ENCODE measurements at regions not wholly inside any gene's neighbourhood (a gene's known extent, or its start where the extent isn't known, plus 50 kb on each side); places are given as distances from the start of the nearest gene placed in this dataset.

DNA sequence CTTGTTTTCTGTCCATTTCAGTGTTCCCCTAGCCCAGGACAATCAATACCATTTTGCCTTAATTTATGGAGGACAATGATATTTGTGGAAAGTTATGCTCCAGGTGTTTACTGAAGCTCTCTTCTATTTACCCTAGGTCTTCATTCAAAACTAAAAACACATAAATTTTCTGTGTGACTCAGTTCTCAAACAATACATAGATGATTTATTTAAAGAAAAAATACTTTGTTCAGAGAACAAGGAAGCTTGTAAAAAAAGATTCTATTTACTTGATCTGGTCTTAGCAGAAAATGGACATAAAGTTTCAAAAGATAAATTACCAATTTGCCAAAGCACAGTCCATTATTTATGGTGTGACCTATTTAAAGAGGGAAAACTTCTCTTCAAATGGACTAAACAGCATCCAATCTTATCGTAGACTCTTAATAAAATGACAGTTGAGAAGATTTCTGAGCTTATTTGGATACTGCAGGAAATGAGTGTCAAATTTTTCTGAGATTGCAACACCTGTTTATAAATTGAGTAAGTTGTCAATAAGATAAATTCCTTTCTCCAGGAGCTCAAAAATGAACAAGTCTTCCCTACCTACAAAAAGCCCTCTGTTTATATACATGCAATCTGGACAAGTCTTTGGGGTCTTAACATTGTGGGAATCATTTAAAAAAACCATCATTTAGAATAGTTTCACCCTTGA is 627.2 kb downstream of the PSAT1 start:
- no peaks in the 10 kb centered on the region for H3K36me3 ChIP-seq (ENCODE audit: control insufficient read depth in 2 of 2, extremely low read depth in 1 of 2, insufficient read depth in 1 of 2, low read length in 1 of 2)
- POLR2A ChIA-PET, result no interaction called here
- Mint-ChIP-seq H3K9me3 (peaks cover 0 to 4% (median 0%) of the 10 kb centered on the region in 3 donors), H3K27ac (no peak overlapping the region), H3K4me1 (no peaks in the 10 kb centered on the region), H3K27me3 (no peaks in the 10 kb centered on the region), H3K4me3 (no peak overlapping the region), H3K36me3 (no peaks in the 10 kb centered on the region)
- no peaks in the 10 kb centered on the region for H3K27me3 ChIP-seq (replicated peaks in 1 of 2; ENCODE audit: control insufficient read depth in 2 of 2, extremely low read depth in 1 of 2, insufficient read depth in 2 of 2, low read length in 1 of 2)
- WGBS (ENCODE audit: insufficient coverage), result no CpG with 5 or more reads among the region's 1 CpG
- no peaks in the 10 kb centered on the region for H3K9me3 ChIP-seq
- no peak for DNase-seq
- H3K4me1 ChIP-seq (ENCODE audit: control insufficient read depth in 1 of 2, extremely low read depth in 1 of 2, insufficient read depth in 2 of 2, low read length in 2 of 2), result no peaks in the 10 kb centered on the region
- H3K4me3 ChIP-seq (ENCODE audit: control insufficient read depth in 1 of 2, extremely low read depth in 1 of 2, low read length in 1 of 2), result no peak overlapping the region
- no peak overlapping the region for H3K27ac ChIP-seq (ENCODE audit: low read length)
- no peak for ATAC-seq (replicated peaks in 1 of 4)
- CTCF ChIA-PET, result interaction anchor here in 1 of 2 donors (0.6 kb wide), 1 partner anchor 555 kb away, joined by 3 read pairs; no protein-coding TSS in a partner anchor

- Histone ChIP-seq H3K4me3 (ENCODE audit: control insufficient read depth in 1 of 2, extremely low read depth in 1 of 2, low read length in 1 of 2) (no peak overlapping the region), H3K27ac (ENCODE audit: low read length) (no peak overlapping the region), H3K4me1 (ENCODE audit: control insufficient read depth in 1 of 2, extremely low read depth in 1 of 2, insufficient read depth in 2 of 2, low read length in 2 of 2) (no peaks in the 10 kb centered on the region), H3K36me3 (ENCODE audit: control insufficient read depth in 2 of 2, extremely low read depth in 1 of 2, insufficient read depth in 1 of 2, low read length in 1 of 2) (no peaks in the 10 kb centered on the region), H3K27me3 (replicated peaks in 1 of 2; ENCODE audit: control insufficient read depth in 2 of 2, extremely low read depth in 1 of 2, insufficient read depth in 2 of 2, low read length in 1 of 2) (no peaks in the 10 kb centered on the region), H3K9me3 (no peaks in the 10 kb centered on the region)
- no peak overlapping the region for H3K27ac Mint-ChIP-seq
- no peak overlapping the region for H3K4me3 Mint-ChIP-seq
- ATAC-seq (replicated peaks in 1 of 4), result no peak
- H3K36me3 Mint-ChIP-seq, result no peaks in the 10 kb centered on the region
- WGBS (ENCODE audit: insufficient coverage), result no CpG with 5 or more reads among the region's 1 CpG
- H3K9me3 Mint-ChIP-seq, result peaks cover 0 to 3% (median 0%) of the 10 kb centered on the region in 3 donors
- ChIA-PET POLR2A (interaction anchor here in 1 of 2 donors (0.6 kb wide), 1 partner anchor 583 kb away, joined by 3 read pairs; no protein-coding TSS in a partner anchor), CTCF (no interaction called here)
- no peaks in the 10 kb centered on the region for H3K27me3 Mint-ChIP-seq
- H3K4me1 Mint-ChIP-seq, result no peaks in the 10 kb centered on the region
- no peak for DNase-seq
Measured at GRCh38 chr9:78927099-78927940, 630.4 kb downstream of the PSAT1 start.

DNA sequence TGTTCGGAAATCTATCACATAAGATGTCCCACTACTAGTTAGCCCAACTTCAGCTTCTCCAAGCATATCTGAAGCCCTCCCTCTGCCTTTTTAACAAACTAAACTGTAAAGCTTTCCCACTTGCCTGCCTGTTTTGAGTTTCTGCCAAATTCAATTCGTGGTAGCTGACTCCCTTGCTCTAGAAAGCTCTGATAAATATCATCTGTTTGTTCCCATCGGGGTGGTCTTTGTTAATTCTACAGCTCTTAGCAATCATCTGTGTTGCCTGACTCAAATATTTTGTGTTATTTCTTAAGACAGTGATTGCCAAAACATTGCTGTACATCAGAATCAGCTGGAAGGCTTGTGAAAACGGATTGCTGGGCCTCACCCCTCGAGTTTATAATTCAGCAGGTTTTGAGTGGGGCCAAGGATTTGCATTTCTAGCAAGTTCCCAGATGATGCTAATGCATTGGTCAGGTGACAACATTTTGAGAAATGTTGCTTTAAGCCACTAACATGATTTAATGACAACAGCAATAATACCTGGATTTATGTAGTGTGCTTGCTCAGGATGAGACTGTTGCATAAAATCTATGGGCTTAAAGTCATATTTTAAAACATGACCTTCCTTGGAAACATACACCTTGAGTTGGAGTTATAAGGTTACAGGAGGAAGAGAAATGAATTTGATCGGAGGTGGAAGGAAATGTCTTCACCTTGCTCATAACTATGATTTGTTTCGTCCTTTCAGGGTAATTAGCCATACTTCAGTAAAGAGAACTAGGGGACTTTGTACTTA is 631.9 kb downstream of the PSAT1 start:
- no peaks in the 10 kb centered on the region for H3K9me3 ChIP-seq
- H3K36me3 Mint-ChIP-seq, result no peaks in the 10 kb centered on the region
- DNase-seq, result no peak
- peaks cover 0 to 11% (median 8%) of the 10 kb centered on the region in 3 donors for H3K9me3 Mint-ChIP-seq
- ChIA-PET POLR2A (interaction anchor here in 1 of 2 donors (0.7 kb wide), 1 partner anchor 59 kb away, joined by 4 read pairs; no protein-coding TSS in a partner anchor), CTCF (no interaction called here)
- no peaks in the 10 kb centered on the region for H3K36me3 ChIP-seq (ENCODE audit: control insufficient read depth in 2 of 2, extremely low read depth in 1 of 2, insufficient read depth in 1 of 2, low read length in 1 of 2)
- H3K27me3 ChIP-seq (replicated peaks in 1 of 2; ENCODE audit: control insufficient read depth in 2 of 2, extremely low read depth in 1 of 2, insufficient read depth in 2 of 2, low read length in 1 of 2), result no peaks in the 10 kb centered on the region
- 62% methylated on average over 4 of the region's 7 CpGs for WGBS (ENCODE audit: insufficient coverage)
- H3K4me1 Mint-ChIP-seq, result no peaks in the 10 kb centered on the region
- H3K4me3 ChIP-seq (ENCODE audit: control insufficient read depth in 1 of 2, extremely low read depth in 1 of 2, low read length in 1 of 2), result no peak overlapping the region
- H3K4me3 Mint-ChIP-seq, result no peak overlapping the region
- H3K27ac ChIP-seq (ENCODE audit: low read length), result no peak overlapping the region
- H3K4me1 ChIP-seq (ENCODE audit: control insufficient read depth in 1 of 2, extremely low read depth in 1 of 2, insufficient read depth in 2 of 2, low read length in 2 of 2), result no peaks in the 10 kb centered on the region
- no peak for ATAC-seq (replicated peaks in 1 of 4)
- no peak overlapping the region for H3K27ac Mint-ChIP-seq
- no peaks in the 10 kb centered on the region for H3K27me3 Mint-ChIP-seq

DNA sequence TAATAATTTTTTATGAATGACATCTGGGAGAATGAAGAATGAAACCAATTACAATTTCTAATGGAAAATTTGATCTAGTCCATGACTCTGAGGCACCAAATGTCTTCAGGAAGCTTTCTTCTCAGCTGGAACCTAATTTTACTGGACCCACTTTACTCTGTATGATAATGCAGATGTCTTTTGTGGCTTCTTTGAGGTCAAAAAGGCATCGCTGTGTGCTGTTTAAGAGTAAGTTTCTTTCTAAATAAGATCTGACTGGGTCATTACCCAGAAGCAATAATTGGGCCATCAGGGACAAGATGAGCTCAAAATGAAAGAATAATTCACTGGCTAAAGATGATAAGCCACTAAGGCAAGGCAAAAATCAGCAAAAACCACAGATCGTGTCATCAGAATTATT is 633.4 kb downstream of the PSAT1 start:
- no peak overlapping the region for H3K4me3 ChIP-seq (ENCODE audit: control insufficient read depth in 1 of 2, extremely low read depth in 1 of 2, low read length in 1 of 2)
- WGBS (ENCODE audit: insufficient coverage), result 60% methylated on average over 1 of the region's 2 CpGs

DNA sequence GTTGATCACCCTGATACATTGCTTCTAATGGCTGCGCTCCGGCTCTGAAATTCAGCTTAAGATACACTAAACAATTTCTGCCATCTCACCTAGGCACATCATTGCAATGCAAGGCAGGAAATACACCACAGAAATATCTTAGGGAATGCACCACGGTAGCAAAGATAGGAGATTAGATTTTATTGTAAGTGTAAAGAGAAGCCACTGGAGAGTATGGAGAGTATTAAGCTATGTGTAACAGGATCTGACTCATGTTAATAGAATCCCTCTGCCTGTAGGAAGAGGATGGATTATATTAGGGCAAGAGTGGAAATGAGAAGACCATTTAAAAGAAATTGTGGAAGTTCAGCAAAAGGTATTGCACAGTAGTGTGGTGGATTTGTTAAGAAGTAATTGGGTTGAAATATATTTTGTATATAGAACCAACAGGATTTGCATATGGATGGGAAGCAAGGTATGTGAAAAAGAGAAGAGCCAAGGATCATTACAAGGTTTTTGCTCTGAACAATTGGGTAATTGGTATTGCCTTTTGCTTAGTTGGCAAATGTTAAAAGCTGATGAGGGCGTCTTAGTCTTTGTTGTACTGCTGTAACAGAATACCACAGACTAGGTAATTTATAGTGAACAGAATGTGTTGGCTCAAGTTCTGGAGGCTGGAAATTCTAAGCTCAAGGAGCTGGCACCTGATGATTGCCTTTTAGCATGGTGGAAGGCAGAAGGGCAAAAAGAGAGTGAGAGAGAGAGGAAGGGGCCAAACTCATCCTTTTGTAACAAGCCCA is 636.1 kb downstream of the PSAT1 start:
- Histone ChIP-seq H3K9me3 (no peaks in the 10 kb centered on the region), H3K4me1 (ENCODE audit: control insufficient read depth in 1 of 2, extremely low read depth in 1 of 2, insufficient read depth in 2 of 2, low read length in 2 of 2) (no peaks in the 10 kb centered on the region), H3K36me3 (ENCODE audit: control insufficient read depth in 2 of 2, extremely low read depth in 1 of 2, insufficient read depth in 1 of 2, low read length in 1 of 2) (no peaks in the 10 kb centered on the region), H3K27me3 (replicated peaks in 1 of 2; ENCODE audit: control insufficient read depth in 2 of 2, extremely low read depth in 1 of 2, insufficient read depth in 2 of 2, low read length in 1 of 2) (no peaks in the 10 kb centered on the region), H3K4me3 (ENCODE audit: control insufficient read depth in 1 of 2, extremely low read depth in 1 of 2, low read length in 1 of 2) (no peak overlapping the region), H3K27ac (ENCODE audit: low read length) (no peak overlapping the region)
- Mint-ChIP-seq H3K36me3 (no peaks in the 10 kb centered on the region), H3K27me3 (no peaks in the 10 kb centered on the region), H3K9me3 (peaks cover 0 to 13% (median 8%) of the 10 kb centered on the region in 3 donors), H3K4me3 (no peak overlapping the region), H3K27ac (no peak overlapping the region), H3K4me1 (no peaks in the 10 kb centered on the region)
- CTCF ChIA-PET, result no interaction called here
- POLR2A ChIA-PET, result no interaction called here
- ATAC-seq (replicated peaks in 1 of 4) (no peak), DNase-seq (no peak)
- WGBS (ENCODE audit: insufficient coverage), result 100% methylated on average over 1 of the region's 4 CpGs

More for the DNA sequence above, 633.4 kb downstream of the PSAT1 start:
- Mint-ChIP-seq H3K36me3 (no peaks in the 10 kb centered on the region), H3K4me1 (no peaks in the 10 kb centered on the region), H3K27ac (no peak overlapping the region), H3K4me3 (no peak overlapping the region), H3K9me3 (peaks cover 0 to 13% (median 8%) of the 10 kb centered on the region in 3 donors), H3K27me3 (no peaks in the 10 kb centered on the region)
- ChIA-PET POLR2A (no interaction called here), CTCF (no interaction called here)
- ATAC-seq (replicated peaks in 1 of 4) (no peak), DNase-seq (no peak)
- H3K9me3 ChIP-seq, result no peaks in the 10 kb centered on the region
- no peaks in the 10 kb centered on the region for H3K27me3 ChIP-seq (replicated peaks in 1 of 2; ENCODE audit: control insufficient read depth in 2 of 2, extremely low read depth in 1 of 2, insufficient read depth in 2 of 2, low read length in 1 of 2)
- H3K36me3 ChIP-seq (ENCODE audit: control insufficient read depth in 2 of 2, extremely low read depth in 1 of 2, insufficient read depth in 1 of 2, low read length in 1 of 2), result no peaks in the 10 kb centered on the region
- H3K4me1 ChIP-seq (ENCODE audit: control insufficient read depth in 1 of 2, extremely low read depth in 1 of 2, insufficient read depth in 2 of 2, low read length in 2 of 2), result no peaks in the 10 kb centered on the region
- H3K27ac ChIP-seq (ENCODE audit: low read length), result no peak overlapping the region

- no peaks in the 10 kb centered on the region for H3K36me3 Mint-ChIP-seq
- Histone ChIP-seq H3K27ac (ENCODE audit: low read length) (no peak overlapping the region), H3K9me3 (no peaks in the 10 kb centered on the region), H3K36me3 (ENCODE audit: control insufficient read depth in 2 of 2, extremely low read depth in 1 of 2, insufficient read depth in 1 of 2, low read length in 1 of 2) (no peaks in the 10 kb centered on the region), H3K4me1 (ENCODE audit: control insufficient read depth in 1 of 2, extremely low read depth in 1 of 2, insufficient read depth in 2 of 2, low read length in 2 of 2) (no peaks in the 10 kb centered on the region), H3K4me3 (ENCODE audit: control insufficient read depth in 1 of 2, extremely low read depth in 1 of 2, low read length in 1 of 2) (no peak overlapping the region), H3K27me3 (replicated peaks in 1 of 2; ENCODE audit: control insufficient read depth in 2 of 2, extremely low read depth in 1 of 2, insufficient read depth in 2 of 2, low read length in 1 of 2) (no peaks in the 10 kb centered on the region)
- CTCF ChIA-PET, result no interaction called here
- H3K4me3 Mint-ChIP-seq, result no peak overlapping the region
- POLR2A ChIA-PET, result no interaction called here
- WGBS (ENCODE audit: insufficient coverage), result no CpG with 5 or more reads among the region's 1 CpG
- no peak for ATAC-seq (replicated peaks in 1 of 4)
- peaks cover 0 to 13% (median 8%) of the 10 kb centered on the region in 3 donors for H3K9me3 Mint-ChIP-seq
- H3K27ac Mint-ChIP-seq, result no peak overlapping the region
- H3K27me3 Mint-ChIP-seq, result no peaks in the 10 kb centered on the region
- no peak for DNase-seq
- no peaks in the 10 kb centered on the region for H3K4me1 Mint-ChIP-seq
Measured at GRCh38 chr9:78934880-78935279, 636.9 kb upstream of the TLE4 start.

Measured in T-cell (primary cell).